ENCODE measurements at regions not wholly inside any gene's neighbourhood (a gene's known extent, or its start where the extent isn't known, plus 50 kb on each side); places are given as distances from the start of the nearest gene placed in this dataset.
"Not testable (repeated sequence)": the region's sequence is repeated elsewhere in the genome, so short reads cannot be mapped to it uniquely, and the experiment has no call there.

- not testable (repeated sequence) for DNase-seq
Observed at GRCh38 chr5:177664737-177665136, 64.8 kb downstream of the B4GALT7 start.

- DNase-seq, result not testable (repeated sequence)
Observed at GRCh38 chr5:177665172-177665571, 65.2 kb downstream of the B4GALT7 start.

- not testable (repeated sequence) for DNase-seq
Observed at GRCh38 chr5:177665960-177666359, 66.0 kb downstream of the B4GALT7 start.

- DNase-seq, result not testable (repeated sequence)
Observed at GRCh38 chr5:177671035-177671754, 71.3 kb downstream of the B4GALT7 start.

DNA sequence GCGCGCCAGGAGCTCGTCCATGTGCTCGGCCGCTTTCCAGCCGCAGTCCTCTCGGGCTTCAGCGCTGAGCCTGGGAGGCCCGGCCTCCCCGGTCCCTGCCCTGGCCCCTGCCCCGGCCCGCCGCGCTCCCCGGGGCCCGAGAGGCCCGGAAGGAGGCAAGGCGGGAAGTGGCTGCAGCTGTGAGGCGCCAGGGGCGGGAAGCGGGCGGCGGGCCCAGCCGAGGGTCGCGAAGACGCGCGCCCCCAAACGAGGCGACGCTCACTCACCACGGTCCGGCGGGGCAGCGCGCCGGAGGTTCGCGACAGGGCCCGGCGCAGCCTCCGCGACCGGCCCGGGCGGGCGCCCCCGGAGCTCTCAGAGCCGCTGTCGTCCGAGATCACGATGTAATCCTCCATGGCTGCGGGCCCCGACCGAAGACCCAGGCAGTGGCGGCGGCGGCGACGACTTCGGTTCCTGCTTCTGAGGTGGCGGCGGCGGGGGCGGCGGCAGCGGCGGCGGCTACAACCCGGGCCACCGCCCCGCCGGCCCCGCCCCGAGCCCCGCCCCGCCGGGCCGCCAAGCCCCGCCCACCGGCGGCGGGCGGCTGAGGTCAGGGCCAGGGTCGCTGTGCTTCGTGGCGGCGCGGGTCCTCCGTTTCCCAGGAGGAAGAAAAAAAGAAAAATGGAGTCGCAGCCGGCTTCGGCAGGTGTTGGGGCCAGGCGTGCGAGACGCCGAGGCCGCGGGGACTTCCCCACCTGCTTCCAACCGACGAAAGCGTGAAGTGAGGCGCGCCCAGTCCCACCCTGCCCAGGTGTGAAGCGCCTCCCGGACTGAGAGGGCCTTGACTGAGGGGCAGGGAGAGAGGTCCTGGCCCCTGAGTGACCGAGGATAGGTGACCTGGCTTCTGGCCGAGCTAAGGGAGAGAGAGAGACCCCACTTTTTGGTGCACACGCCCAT lies 72.1 kb downstream of the B4GALT7 start:
- peak; percentile 79 for DNase-seq
